HG03045 (cell line): ENCODE measurements at regions not wholly inside any gene's neighbourhood (a gene's known extent, or its start where the extent isn't known, plus 50 kb on each side); places are given as distances from the start of the nearest gene placed in this dataset.
"Not testable (repeated sequence)": the region's sequence is repeated elsewhere in the genome, so short reads cannot be mapped to it uniquely, and the experiment has no call there.

Source experiments
- ATAC-seq: cut with Tn5 transposase; IDR thresholded peaks from one replicate; pipeline ENCODE4 v1.9.1; 2021; ENCODE audit warnings: mild to moderate bottlenecking, moderate library complexity; ENCODE audit not compliant: unreplicated experiment

DNA sequence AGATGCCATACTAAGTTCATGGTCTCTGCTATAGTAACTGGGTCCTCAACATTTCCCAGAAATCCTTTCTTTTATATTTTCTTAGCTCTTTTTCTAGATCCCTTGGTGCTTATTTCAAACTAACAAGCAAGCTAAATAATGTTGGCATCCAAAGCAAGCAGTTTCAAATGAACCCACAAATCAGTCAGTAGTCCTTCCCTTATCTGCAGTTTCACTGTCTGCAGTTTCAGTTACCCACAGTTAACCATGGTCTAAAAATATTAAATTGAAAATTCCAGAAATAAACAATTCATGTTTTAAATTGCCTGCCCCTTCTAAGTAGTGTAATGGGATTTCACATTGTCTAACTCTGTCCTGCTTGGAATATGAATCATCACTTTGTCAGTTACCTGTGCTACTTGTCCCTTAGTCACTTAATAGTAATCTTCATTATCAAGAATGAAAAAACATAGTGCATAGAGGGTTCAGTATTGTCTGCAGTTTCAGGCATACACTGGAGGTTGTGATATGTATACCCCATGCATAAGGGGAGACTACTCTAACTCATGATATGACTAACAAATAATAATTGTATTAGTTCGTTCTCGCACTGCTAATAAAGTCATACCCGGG is 633.7 kb downstream of the MECOM start:
- no peak for ATAC-seq

DNA sequence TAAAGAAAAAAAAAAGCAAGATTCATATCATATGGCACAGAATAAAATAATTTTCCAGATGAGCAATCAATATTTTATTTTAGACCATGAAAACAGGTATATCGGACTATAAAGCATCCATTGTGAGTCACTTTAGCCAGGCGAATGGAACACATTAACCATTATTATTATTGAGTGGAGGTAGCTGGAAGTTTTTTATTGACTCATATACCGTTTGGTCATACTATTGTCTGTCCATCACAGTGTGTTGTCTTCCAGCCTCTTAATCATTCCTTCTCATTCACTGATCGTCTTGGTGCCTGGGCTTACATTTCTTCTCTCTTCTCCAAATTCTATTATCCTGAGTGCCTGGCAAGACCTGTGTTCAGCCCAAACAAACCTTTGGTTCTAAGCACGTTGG is 634.8 kb downstream of the MECOM start:
- ATAC-seq = no peak

DNA sequence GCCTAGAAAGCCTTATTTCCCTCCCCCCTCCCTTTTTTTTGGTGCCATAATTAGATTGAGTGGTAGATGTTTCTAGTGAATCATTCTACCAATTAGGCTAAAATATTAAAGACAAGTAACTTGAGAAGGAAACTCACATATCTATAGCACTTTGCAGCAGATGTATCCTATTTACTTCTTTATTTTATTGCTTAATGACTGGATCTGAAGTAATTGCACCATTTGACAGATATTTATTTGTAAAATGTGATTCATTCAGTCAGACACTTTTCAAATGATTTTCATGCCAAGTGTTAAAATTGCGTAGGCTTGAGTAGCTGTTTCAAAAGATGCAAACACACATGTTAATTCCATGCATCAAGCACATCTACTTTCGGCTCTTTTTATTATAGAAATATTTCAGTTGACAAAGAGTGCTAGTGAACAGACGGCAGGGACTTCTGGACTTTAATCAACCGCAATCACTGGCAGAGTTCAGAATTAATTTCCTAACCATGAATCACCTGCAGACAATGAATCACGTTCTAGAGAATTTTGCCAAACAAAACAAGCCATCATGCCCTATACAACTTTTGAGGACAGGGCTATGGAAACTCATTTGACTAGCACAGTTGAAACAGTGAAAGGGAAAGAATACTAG is 636.8 kb downstream of the MECOM start:
- ATAC-seq = no peak

DNA sequence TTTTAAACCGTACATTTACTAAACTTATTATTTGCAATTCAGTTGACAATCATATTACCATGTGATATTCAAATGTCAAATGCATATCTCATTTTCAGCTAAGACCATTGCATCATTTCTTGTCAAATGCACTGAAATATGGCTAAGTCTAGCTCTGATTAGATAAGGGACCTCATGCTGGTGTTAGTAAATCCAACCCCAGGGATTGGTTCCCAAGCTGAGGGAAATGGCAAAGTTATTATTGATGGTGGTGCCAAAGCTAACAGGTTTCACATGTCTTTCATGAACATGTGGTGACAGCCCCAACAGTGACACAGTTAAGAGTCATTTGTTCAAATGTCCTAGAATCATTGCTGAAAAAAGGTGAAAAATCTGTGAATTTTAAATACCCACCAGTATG is 641.1 kb downstream of the MECOM start:
- no peak for ATAC-seq

DNA sequence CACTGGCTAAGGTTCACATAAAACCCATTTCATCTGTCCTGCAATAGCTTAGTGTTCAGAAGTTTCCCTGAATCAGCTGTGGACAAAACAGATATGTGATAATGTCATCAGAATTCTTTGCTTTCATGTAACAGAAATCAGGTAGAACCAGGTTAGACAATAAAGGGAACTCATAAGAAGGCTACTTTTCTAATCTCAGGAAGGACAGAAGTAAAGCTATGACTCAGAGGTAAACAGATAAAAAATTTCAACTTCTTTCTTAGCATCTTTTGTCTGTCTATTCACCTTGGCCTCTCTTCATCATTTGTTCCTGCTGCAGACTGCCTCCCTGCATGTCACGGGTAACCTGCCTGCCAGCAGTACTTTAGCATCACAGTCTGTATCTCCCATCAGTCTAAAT is 643.1 kb downstream of the MECOM start:
- no peak for ATAC-seq

DNA sequence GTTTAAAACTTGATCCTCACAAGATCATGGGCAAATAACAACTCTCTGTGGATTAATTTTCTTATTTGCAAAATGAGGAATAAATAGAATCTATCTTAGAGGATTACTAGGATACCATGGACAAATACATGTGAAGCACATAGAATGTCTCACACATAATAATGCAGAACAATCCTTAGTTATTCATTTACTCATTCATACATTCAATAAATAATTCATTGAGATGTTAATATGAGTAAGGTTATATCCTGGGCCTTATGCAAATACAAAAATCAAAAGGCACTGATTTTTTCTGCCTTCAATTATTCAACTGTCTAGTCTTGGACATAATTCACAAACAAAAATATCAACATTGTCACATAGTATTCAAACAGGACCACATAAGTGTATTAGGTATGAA is 654.1 kb downstream of the MECOM start:
- no peak for ATAC-seq

DNA sequence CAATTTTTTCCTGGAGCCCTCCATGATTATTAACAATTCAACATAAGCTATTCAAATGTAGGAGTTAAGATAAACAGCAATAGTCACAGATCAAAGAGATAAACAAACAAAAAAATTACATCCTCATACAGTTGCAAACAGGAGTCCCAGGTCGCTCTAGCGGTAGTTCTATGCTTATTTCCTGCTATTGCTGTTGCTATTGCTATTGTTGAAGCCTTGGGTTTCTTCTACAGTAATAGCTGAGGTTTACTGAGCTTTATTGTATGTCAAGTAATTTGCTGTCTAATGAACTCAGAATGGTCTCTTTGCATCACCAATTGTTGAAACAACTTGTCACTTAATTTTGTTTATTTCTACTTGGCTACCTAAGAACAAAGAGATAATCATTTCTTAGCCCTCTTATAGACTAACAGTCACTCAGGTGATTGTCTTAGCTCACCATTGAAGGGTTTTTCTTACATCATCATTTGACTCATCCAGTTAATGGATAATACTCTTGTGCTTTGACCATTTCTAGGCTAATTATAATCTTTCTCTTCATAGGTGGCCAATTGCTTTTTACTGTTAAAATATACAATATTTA is 654.6 kb downstream of the MECOM start:
- ATAC-seq = no peak

DNA sequence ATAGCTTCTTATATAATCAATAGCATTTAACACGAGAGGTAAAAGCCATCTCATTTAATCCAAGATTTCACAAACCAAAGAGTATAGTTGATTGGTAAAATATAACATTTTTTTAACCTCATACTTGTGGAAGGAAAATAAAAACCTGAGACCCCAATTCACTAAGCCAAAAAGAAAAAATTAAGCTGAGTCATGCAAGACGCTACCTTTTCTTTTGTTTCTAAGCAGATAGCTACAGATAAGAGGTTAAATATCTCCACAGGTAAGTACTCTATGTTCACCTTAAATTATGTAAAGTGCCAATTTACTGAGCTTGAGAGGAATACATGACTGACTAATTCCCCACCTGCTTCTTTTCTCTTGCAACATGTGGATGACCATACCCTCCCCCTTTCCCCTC is 656.4 kb downstream of the MECOM start:
- no peak for ATAC-seq

DNA sequence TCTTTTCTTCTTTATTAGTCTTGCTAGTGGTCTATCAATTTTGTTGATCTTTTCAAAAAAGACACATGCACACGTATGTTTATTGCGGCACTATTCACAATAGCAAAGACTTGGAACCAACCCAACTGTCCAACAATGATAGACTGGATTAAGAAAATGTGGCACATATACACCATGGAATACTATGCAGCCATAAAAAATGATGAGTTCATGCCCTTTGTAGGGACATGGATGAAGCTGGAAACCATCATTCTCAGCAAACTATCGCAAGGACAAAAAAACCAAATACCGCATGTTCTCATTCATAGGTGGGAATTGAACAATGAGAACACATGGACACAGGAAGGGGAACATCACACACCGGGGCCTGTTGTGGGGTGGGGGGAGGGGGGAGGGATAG is 657.1 kb downstream of the MECOM start:
- ATAC-seq = not testable (repeated sequence)

DNA sequence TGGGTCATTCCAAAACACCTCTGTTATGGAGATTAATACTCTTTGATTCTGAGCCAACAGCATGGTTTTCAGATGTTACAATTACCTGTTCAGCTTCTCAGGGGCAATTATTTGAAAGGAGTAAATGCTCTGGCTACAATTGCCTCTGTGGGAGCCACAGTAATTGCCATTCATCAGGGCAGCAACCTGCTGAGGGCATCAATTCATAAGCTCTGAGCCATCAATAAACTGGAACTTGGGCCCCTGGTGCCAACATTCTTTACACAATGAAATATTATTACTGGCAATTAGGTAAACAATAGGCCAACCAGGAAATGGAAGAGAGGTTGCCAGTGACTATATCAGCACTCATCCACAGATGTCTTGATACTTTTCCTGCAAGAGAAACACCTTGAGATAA is 660.8 kb downstream of the MECOM start:
- no peak for ATAC-seq

DNA sequence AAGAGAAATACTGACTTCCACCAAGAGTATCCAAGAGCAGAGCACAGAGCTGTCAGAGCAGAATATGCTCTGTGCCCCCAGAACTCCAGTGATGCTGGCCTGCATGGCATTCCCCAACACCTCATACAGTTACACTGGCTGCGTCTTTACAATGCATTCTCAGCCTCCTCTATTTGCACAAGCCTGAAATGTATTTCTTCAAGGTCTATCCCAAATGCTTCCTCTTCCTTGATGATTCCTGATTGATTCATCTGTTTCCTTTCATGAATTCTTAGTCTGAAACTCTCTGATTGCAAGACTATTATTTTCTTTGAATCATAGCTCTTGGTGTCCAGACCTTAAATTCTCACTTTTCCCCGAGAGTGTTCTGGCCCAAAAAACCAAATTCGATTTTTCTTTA is 664.7 kb downstream of the MECOM start:
- no peak for ATAC-seq

DNA sequence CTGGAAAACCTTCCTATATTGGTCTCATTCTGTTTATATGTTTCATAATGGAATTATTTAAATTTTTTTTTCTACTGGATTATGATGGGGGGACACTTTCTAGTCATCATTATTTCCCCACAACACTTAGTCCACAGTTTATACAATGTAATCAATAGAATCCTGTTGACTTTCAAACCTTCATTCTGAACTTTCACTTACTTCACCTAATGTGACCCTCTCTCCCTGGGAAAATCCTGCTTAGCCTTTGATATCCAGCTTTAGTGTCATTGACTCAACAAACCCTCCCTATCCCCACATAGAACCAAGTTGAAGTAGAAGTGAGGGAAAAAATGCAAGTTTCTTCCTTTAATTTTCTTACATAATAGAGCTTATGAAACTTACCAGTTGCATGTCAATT is 666.0 kb downstream of the MECOM start:
- ATAC-seq = no peak

DNA sequence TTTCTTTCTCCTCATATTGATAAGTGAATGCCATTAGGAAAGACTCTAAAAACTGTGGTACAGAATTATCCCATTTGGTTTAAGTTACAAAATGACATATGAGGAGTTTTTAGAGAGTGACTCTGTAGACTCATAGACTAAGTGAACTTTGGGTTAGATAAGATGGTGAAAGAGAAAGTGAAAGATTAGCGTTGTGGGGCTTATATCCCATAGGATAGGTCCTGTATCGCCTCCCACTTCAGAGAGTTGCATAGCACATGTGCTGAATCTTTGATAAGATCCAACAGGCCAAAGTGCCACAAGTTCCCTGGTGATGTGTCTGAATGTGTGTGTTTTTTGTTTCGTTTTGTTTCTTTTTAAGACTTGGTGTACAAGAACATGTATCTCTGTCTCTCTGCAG is 666.9 kb downstream of the MECOM start:
- ATAC-seq = no peak

DNA sequence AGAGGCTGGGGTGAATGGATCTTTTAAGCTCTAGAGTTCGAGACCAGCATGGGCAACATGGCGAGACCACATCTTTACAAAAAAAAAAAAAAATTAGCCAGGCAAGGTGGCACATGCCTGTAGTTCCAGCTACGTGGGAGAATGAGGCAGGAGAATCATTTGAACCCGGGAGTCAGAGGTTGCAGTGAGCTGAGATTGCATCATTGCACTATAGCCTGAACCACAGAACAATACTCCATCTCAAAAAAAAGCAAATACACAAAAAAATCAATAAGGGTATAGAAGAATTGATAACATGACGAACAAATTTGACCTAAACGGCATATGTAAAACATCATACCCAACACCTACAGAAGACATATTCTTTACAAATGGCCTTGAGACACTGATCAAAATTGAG is 668.4 kb downstream of the MECOM start:
- no peak for ATAC-seq

DNA sequence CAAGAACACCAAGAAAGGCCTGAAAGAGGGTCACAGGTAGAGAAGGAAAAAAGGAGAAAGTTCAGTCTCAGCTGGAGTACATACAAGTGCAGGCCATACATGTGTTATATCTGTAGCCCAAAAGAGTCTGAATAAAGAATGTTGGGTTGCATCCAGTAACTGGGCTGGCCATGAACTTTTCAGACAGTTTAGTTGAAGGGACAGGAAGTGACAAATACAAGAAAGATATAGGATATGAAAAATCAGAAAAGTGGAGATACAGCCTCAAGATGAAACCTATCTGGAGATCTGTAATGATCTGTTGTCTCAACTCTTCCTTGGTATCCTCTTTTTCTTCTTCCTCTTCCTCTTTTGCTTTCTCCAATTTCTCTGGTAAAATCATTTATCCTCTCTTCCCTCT is 671.7 kb downstream of the MECOM start:
- ATAC-seq = no peak

DNA sequence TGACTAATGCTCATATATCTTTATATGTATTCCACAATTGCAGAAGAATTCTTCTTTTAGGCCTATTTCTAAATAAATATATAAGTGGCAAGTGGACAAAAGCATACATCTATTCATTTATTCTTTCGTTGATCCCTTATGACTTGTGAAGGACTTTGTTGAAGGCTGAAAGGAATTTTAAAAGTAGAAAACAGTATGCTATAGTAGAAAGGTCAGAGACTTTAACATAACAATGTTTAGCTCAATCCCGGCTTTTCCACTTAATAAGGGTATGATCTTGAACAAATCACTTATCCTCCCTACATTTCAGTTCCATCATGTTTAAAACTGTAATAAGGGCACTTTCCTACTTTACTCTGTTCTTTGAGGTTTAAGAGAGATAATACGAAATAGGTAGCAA is 672.9 kb downstream of the MECOM start:
- no peak for ATAC-seq

DNA sequence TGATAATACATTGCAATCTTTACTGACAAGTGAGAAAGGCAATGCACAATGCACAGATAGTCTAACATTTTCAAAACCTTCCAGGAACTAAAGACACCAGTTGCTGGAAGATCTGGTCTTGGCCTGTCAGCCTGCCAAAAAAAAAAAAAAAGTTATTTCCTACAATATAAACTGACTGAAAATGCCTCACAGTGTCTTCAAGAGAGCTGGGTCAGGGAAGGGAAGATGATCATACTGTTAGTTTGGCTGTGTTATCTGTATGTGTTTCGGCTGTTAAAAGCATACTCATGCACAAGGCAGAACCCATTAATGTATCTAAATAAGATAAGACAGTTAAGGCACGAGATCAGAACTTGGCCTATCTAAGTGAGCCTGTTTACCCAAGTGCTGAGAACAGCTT is 673.4 kb downstream of the MECOM start:
- no peak for ATAC-seq

DNA sequence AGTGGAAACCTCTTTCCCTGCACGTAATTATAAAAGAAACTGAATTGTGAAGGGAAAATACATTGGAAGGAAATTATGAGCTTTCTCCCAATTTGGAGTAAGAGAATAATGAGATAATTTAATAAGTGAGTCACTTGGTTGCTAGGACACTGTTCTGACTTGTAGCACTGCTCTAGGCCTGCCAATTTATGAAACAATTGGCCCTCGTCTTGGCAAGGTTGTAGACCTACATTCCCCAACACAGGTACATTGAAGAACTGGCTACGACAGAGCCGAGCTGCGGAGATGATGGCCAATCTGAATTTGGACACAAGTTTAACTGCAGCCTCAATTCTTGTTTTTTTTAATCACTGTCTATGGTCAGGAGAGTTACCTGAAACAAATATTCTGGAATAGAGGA is 674.1 kb downstream of the MECOM start:
- no peak for ATAC-seq

DNA sequence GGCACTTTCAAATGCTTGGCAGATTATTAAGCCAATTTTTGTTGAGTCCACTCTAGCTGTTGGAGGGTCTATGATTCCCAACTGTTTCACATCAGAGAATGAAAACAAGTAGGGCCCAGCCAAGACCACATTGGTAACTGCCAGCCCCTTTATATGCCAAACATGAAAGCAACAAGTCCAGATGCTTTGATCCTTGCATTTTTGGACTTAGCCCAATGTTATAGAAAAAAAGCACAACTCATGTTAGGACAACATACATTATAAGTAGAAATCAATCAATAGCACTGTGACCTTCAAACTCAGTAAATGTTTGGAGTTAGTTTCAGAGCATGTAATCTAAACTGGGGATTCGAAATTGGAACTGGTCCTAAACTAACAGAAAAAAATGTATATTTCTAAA is 674.7 kb downstream of the MECOM start:
- ATAC-seq = no peak

DNA sequence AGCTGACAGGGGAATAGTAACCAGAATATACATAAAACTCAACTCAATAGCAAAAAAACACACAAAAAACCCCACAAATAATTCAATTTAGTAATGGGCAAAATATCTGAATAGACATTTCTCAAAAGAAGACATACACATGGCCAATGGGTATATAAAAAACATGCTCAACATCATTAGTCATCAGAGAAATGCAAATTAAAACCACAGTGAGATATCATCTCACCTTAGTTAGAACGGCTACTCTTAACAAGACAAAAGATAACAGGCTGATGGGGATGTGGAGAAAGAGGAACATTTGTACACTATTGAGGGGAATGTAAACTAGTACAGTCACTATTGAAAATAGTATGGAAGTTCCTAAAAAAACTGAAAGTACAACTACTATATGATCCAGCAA is 678.6 kb downstream of the MECOM start:
- no peak for ATAC-seq

DNA sequence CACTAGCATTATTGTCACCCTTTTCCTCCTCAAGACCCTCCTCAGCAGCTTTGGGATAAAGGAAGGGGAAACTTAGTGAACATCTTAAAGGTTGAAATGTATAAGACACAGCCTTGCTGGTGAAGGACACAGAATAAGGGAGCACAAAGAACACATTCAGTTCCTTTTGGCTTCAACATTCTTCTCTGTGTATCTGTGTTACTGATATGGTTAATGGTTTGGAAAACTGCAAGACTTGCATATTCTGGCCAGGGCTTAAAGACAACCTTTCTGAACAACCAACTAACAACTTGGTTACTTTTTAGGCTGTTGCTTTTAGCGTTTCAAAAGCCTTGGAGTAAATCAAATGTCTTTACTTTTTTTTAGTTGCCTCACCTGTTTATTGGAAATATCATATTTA is 680.5 kb downstream of the MECOM start:
- ATAC-seq = no peak

DNA sequence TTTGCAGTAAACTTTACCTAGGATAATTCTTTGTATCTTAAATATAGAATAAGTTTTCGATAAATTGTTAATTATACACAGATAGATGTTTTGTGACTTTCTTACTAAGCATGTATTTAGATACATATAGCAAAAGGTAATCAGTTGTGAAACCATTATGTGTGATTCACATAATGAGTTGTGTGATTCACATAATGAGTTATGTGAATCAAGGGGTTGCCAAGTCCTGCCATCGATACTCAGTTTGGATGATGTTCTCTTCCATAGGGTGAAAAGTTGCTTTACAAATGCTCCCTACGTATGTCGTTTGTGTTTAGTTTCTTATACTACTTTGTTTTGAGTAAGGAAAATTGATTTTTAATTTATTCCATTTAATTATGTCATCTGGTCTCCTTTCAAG is 682.1 kb downstream of the MECOM start:
- no peak for ATAC-seq
